ENCODE measurements at regions not wholly inside any gene's neighbourhood (a gene's known extent, or its start where the extent isn't known, plus 50 kb on each side); places are given as distances from the start of the nearest gene placed in this dataset.

DNA sequence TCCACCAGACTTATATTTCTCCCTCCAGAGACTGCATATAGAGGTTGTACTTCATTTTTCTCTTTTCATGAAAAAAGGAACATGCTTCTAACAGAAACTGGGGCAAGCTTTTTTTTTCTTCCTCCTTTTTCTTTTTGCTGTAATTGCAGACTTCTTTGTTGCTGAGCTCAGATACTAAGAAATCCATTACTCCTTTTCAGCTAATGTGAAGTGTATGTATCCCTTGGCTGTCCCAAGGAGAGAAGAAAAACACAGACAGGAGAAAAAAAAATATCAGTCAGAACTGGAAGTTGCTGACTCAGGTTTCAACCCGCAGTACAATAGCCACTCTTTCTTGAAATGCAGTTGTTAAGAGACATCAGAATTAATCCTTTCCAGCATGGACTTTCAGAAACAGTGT lies 1248.4 kb downstream of the LRFN5 start:
- BruUV-seq (replicated peaks): no TSS peak
- CTCF ChIA-PET: no interaction called here

GRCh38 chr14:42854061-42854460 lies 1247.4 kb downstream of the LRFN5 start:
- Histone ChIP-seq H3K4me3 (ENCODE audit: low read depth, low read length, poor library complexity, severe bottlenecking) (no peak overlapping the region), H3K4me1 (ENCODE audit: insufficient read depth, low read length, poor library complexity, severe bottlenecking) (no peaks in the 10 kb centered on the region), H3K9me3 (ENCODE audit: low read depth, low read length, poor library complexity, severe bottlenecking) (no peaks in the 10 kb centered on the region), H3K27me3 (replicated peaks; ENCODE audit: insufficient read depth, low read depth, low read length, poor library complexity) (no peaks in the 10 kb centered on the region), H3K27ac (ENCODE audit: low read depth, low read length, poor library complexity, severe bottlenecking) (no peak overlapping the region), H3K36me3 (ENCODE audit: insufficient read depth, low read length, poor library complexity, severe bottlenecking) (no peaks in the 10 kb centered on the region)
- peak; percentile 7 for DNase-seq (ENCODE audit: low spot score)
- intact Hi-C loops (cut with micrococcal nuclease; ENCODE audit: unreplicated experiment): no loop called here
- no TSS peak for BruUV-seq (replicated peaks)
- no peak for TF ChIP-seq EZH2 (IDR thresholded peaks at IDR 0.05; ENCODE audit: borderline replicate concordance, low read depth, low read length, poor library complexity, severe bottlenecking)
- no peak for TF ChIP-seq CTCF (conservative IDR thresholded peaks at IDR 0.05; ENCODE audit: low read depth, low read length)
- POLR2A ChIA-PET (ENCODE audit: low non-redundant PET): no interaction called here
- CTCF ChIA-PET: no interaction called here

More for the DNA sequence above, 1248.4 kb downstream of the LRFN5 start:
- POLR2A ChIA-PET (ENCODE audit: low non-redundant PET): interaction anchor here (0.6 to 0.7 kb wide), 2 partner anchors 16 to 46 kb away, joined by 4 to 5 read pairs; no protein-coding TSS in a partner anchor
- Histone ChIP-seq H3K36me3 (ENCODE audit: insufficient read depth, low read length, poor library complexity, severe bottlenecking) (no peaks in the 10 kb centered on the region), H3K4me3 (ENCODE audit: low read depth, low read length, poor library complexity, severe bottlenecking) (no peak overlapping the region), H3K27me3 (replicated peaks; ENCODE audit: insufficient read depth, low read depth, low read length, poor library complexity) (no peaks in the 10 kb centered on the region), H3K27ac (ENCODE audit: low read depth, low read length, poor library complexity, severe bottlenecking) (no peak overlapping the region), H3K4me1 (ENCODE audit: insufficient read depth, low read length, poor library complexity, severe bottlenecking) (no peaks in the 10 kb centered on the region), H3K9me3 (ENCODE audit: low read depth, low read length, poor library complexity, severe bottlenecking) (no peaks in the 10 kb centered on the region)
- TF ChIP-seq EZH2 (IDR thresholded peaks at IDR 0.05; ENCODE audit: borderline replicate concordance, low read depth, low read length, poor library complexity, severe bottlenecking): no peak
- TF ChIP-seq CTCF (conservative IDR thresholded peaks at IDR 0.05; ENCODE audit: low read depth, low read length): no peak
- DNase-seq (ENCODE audit: low spot score): peak; percentile 8
- intact Hi-C loops (cut with micrococcal nuclease; ENCODE audit: unreplicated experiment): no loop called here

- CTCF ChIA-PET: no interaction called here
- H3K9me3 ChIP-seq (ENCODE audit: low read depth, low read length, poor library complexity, severe bottlenecking): no peaks in the 10 kb centered on the region
- no peaks in the 10 kb centered on the region for H3K4me1 ChIP-seq (ENCODE audit: insufficient read depth, low read length, poor library complexity, severe bottlenecking)
- no peaks in the 10 kb centered on the region for H3K27me3 ChIP-seq (replicated peaks; ENCODE audit: insufficient read depth, low read depth, low read length, poor library complexity)
- no peak for TF ChIP-seq EZH2 (IDR thresholded peaks at IDR 0.05; ENCODE audit: borderline replicate concordance, low read depth, low read length, poor library complexity, severe bottlenecking)
- TF ChIP-seq CTCF (conservative IDR thresholded peaks at IDR 0.05; ENCODE audit: low read depth, low read length): no peak
- no TSS peak for BruUV-seq (replicated peaks)
- H3K4me3 ChIP-seq (ENCODE audit: low read depth, low read length, poor library complexity, severe bottlenecking): no peak overlapping the region
- no peaks in the 10 kb centered on the region for H3K36me3 ChIP-seq (ENCODE audit: insufficient read depth, low read length, poor library complexity, severe bottlenecking)
- intact Hi-C loops (cut with micrococcal nuclease; ENCODE audit: unreplicated experiment): no loop called here
- H3K27ac ChIP-seq (ENCODE audit: low read depth, low read length, poor library complexity, severe bottlenecking): no peak overlapping the region
- POLR2A ChIA-PET (ENCODE audit: low non-redundant PET): no interaction called here
- no peak for DNase-seq (ENCODE audit: low spot score)
Measured at GRCh38 chr14:42848652-42849051, 1242.0 kb downstream of the LRFN5 start.
